Natural killer cell (primary cell): ENCODE measurements at regions not wholly inside any gene's neighbourhood (a gene's known extent, or its start where the extent isn't known, plus 50 kb on each side); places are given as distances from the start of the nearest gene placed in this dataset.

Experiments used
- ATAC-seq, 3 donors: fragments of 150-1000 bp in 2 of 3; fragments of 200-7000 bp in 1 of 3; cut with Tn5 transposase; 1 replicate in 1 of 3; 2 replicates in 2 of 3; pipeline ENCODE4 v1.10.0; 2021; ENCODE audit warnings: mild to moderate bottlenecking in 2 of 3, moderate library complexity in 2 of 3
- DNase-seq, 2 donors: peaks; one replicate each; pipeline versions ENCODE4 v3.0.0 to v3.0.0-alpha.2; 2013 to 2021; ENCODE audit warnings: mixed read lengths in 1 of 2
- H3K27ac ChIP-seq: one replicate; pipeline ENCODE4 v1.5.1; 2013; ENCODE audit warnings: mild to moderate bottlenecking, low read length
- H3K27me3 ChIP-seq: one replicate; pipeline ENCODE4 v1.6.1; 2013; ENCODE audit warnings: low read length; ENCODE audit not compliant: control insufficient read depth, insufficient read depth
- H3K36me3 ChIP-seq: one replicate; pipeline ENCODE4 v1.6.1; 2013; ENCODE audit warnings: low read length; ENCODE audit not compliant: control insufficient read depth, insufficient read depth
- H3K4me1 ChIP-seq: one replicate; pipeline ENCODE4 v1.6.1; 2013; ENCODE audit warnings: low read length; ENCODE audit not compliant: control insufficient read depth, insufficient read depth
- H3K4me3 ChIP-seq: one replicate; pipeline ENCODE4 v1.5.1; 2013; ENCODE audit warnings: low read length
- H3K9me3 ChIP-seq: one replicate; pipeline ENCODE4 v1.6.1; 2013; ENCODE audit warnings: low read length; ENCODE audit not compliant: control insufficient read depth, insufficient read depth
- H3K27ac Mint-ChIP-seq, 2 donors: one replicate each; pipeline ENCODE4 v1.8.0; 2022; ENCODE audit warnings: mild to moderate bottlenecking in 2 of 2, mixed read lengths in 2 of 2, moderate library complexity in 1 of 2
- H3K27me3 Mint-ChIP-seq, 2 donors: one replicate each; pipeline ENCODE4 v1.8.0; 2022; ENCODE audit warnings: low read depth in 2 of 2, mixed read lengths in 2 of 2
- H3K36me3 Mint-ChIP-seq: one replicate; pipeline ENCODE4 v1.8.0; 2022; ENCODE audit warnings: mixed read lengths
- H3K4me1 Mint-ChIP-seq, 2 donors: one replicate each; pipeline ENCODE4 v1.8.0; 2022; ENCODE audit warnings: mixed read lengths in 2 of 2
- H3K4me3 Mint-ChIP-seq: one replicate; pipeline ENCODE4 v1.8.0; 2022; ENCODE audit warnings: mild to moderate bottlenecking, moderate library complexity, mixed read lengths
- H3K9me3 Mint-ChIP-seq, 2 donors: one replicate each; pipeline ENCODE4 v1.8.0; 2022; ENCODE audit warnings: mixed read lengths in 2 of 2
- CTCF ChIP-seq: fragments of 200-600 bp; IDR thresholded peaks from one replicate; pipeline ENCODE4 v1.8.0; 2022; ENCODE audit warnings: antibody characterized with exemption
- WGBS: methylation state at CpG from one replicate; pipeline ENCODE4 v1.1.7; 2013; ENCODE audit warnings: missing lambda C conversion rate; ENCODE audit not compliant: insufficient coverage; 5-methylcytosine and 5-hydroxymethylcytosine counted together
- intact Hi-C: fragments of 100-400 bp; cut with micrococcal nuclease; formaldehyde crosslinking; loops from one replicate; pipeline ENCODE4 v1.14.2; 2022

GRCh38 chr7:42522227-42522991 is 285.4 kb upstream of the GLI3 start:
- Histone ChIP-seq H3K27me3 (no peaks in the 10 kb centered on the region), H3K4me1 (no peaks in the 10 kb centered on the region), H3K36me3 (no peaks in the 10 kb centered on the region), H3K9me3 (no peaks in the 10 kb centered on the region), H3K27ac (no peak overlapping the region), H3K4me3 (no peak overlapping the region)
- no peak for TF ChIP-seq CTCF
- Mint-ChIP-seq H3K4me1 (no peaks in the 10 kb centered on the region), H3K27me3 (no peaks in the 10 kb centered on the region), H3K9me3 (peaks cover 2 to 12% of the 10 kb centered on the region in 2 donors), H3K4me3 (no peak overlapping the region), H3K36me3 (no peaks in the 10 kb centered on the region), H3K27ac (no peak overlapping the region)
- DNase-seq = no peak
- WGBS = 76% methylated on average over 16 of the region's 19 CpGs
- intact Hi-C loops = no loop called here
- ATAC-seq = no peak

DNA sequence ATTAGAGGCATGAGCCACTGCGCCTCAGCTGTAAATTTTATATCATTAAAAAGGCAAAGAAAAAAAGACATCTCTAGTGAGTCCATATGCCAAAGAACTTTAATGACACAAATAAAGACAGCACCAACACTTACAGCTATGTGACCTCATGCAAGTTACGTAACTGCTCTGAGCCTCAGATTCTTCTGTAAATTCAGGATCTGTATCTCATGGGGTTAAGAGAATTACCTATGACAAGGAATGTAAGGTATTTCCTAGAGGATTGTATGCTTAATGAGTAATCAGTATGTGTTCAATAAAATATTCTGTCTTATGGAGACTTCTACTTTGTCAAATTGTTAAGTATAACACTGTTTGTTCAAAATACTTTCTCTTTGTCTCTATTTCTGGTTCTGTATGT is 274.0 kb upstream of the GLI3 start:
- peaks cover 2 to 3% of the 10 kb centered on the region in 2 donors for H3K9me3 Mint-ChIP-seq
- 97% methylated on average over 2 of the region's 2 CpGs for WGBS
- DNase-seq = no peak

DNA sequence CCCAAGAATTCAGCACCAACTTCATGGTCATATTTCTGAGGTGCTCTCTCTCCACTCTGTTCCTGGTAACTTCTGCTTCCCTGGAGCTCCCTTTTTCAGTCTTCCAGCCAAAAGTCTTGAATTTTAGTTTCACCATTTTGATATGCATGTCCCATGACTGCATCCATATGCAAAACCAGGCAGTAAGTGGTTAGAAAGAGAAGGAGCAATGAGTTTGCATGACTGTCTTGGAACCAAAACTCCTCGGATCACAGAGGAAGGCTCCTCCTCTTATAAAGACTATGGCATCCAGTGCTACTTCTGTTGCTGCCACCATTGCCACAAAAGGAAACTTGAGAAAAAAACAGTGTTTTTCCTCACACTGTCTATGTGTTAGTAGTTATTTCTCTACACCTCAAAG is 269.1 kb upstream of the GLI3 start:
- H3K36me3 Mint-ChIP-seq = no peaks in the 10 kb centered on the region
- H3K9me3 ChIP-seq = no peaks in the 10 kb centered on the region
- WGBS = 100% methylated on average over 1 of the region's 1 CpG
- no peak for DNase-seq
- no peak overlapping the region for H3K27ac Mint-ChIP-seq
- no peak overlapping the region for H3K27ac ChIP-seq
- no peaks in the 10 kb centered on the region for H3K27me3 Mint-ChIP-seq
- no peaks in the 10 kb centered on the region for H3K4me1 ChIP-seq
- ATAC-seq = no peak
- H3K4me1 Mint-ChIP-seq = no peaks in the 10 kb centered on the region
- H3K27me3 ChIP-seq = no peaks in the 10 kb centered on the region
- intact Hi-C loops = no loop called here
- no peak overlapping the region for H3K4me3 ChIP-seq
- no peak overlapping the region for H3K4me3 Mint-ChIP-seq
- peaks cover 3 to 6% of the 10 kb centered on the region in 2 donors for H3K9me3 Mint-ChIP-seq
- H3K36me3 ChIP-seq = no peaks in the 10 kb centered on the region
- no peak for TF ChIP-seq CTCF

More for the DNA sequence above, 274.0 kb upstream of the GLI3 start:
- no peak overlapping the region for H3K27ac Mint-ChIP-seq
- Histone ChIP-seq H3K4me3 (no peak overlapping the region), H3K4me1 (no peaks in the 10 kb centered on the region), H3K36me3 (no peaks in the 10 kb centered on the region), H3K27me3 (no peaks in the 10 kb centered on the region), H3K9me3 (no peaks in the 10 kb centered on the region), H3K27ac (no peak overlapping the region)
- no peaks in the 10 kb centered on the region for H3K4me1 Mint-ChIP-seq
- H3K4me3 Mint-ChIP-seq = no peak overlapping the region
- H3K36me3 Mint-ChIP-seq = no peaks in the 10 kb centered on the region
- ATAC-seq = no peak
- intact Hi-C loops = no loop called here
- no peaks in the 10 kb centered on the region for H3K27me3 Mint-ChIP-seq
- TF ChIP-seq CTCF = no peak

- DNase-seq (no peak), ATAC-seq (no peak)
- intact Hi-C loops = no loop called here
- Histone ChIP-seq H3K27me3 (no peaks in the 10 kb centered on the region), H3K9me3 (no peaks in the 10 kb centered on the region), H3K4me1 (no peaks in the 10 kb centered on the region), H3K4me3 (no peak overlapping the region), H3K36me3 (no peaks in the 10 kb centered on the region), H3K27ac (no peak overlapping the region)
- H3K36me3 Mint-ChIP-seq = no peaks in the 10 kb centered on the region
- H3K4me1 Mint-ChIP-seq = no peaks in the 10 kb centered on the region
- no peak for TF ChIP-seq CTCF
- no peak overlapping the region for H3K27ac Mint-ChIP-seq
- H3K4me3 Mint-ChIP-seq = no peak overlapping the region
- peaks cover 0 to 13% of the 10 kb centered on the region in 2 donors for H3K27me3 Mint-ChIP-seq
- H3K9me3 Mint-ChIP-seq = peaks cover 0 to 3% of the 10 kb centered on the region in 2 donors
- WGBS = no CpG with 5 or more reads among the region's 1 CpG
These were observed 265.0 kb upstream of the GLI3 start for GRCh38 chr7:42502022-42502421.
